SK-N-MC (cell line): ENCODE measurements at regions not wholly inside any gene's neighbourhood (a gene's known extent, or its start where the extent isn't known, plus 50 kb on each side); places are given as distances from the start of the nearest gene placed in this dataset.

Experiments
- EZH2 ChIP-seq: fragments of 200-600 bp; sonication (generic); IDR thresholded peaks from one replicate; pipeline ENCODE4 v1.6.1; 2017; ENCODE audit warnings: antibody characterized with exemption
- POLR2AphosphoS5 ChIP-seq: IDR thresholded peaks from 2 replicates; pipeline ENCODE4 v1.6.1; 2012; ENCODE audit warnings: mild to moderate bottlenecking, low read depth, low read length, borderline replicate concordance

DNA sequence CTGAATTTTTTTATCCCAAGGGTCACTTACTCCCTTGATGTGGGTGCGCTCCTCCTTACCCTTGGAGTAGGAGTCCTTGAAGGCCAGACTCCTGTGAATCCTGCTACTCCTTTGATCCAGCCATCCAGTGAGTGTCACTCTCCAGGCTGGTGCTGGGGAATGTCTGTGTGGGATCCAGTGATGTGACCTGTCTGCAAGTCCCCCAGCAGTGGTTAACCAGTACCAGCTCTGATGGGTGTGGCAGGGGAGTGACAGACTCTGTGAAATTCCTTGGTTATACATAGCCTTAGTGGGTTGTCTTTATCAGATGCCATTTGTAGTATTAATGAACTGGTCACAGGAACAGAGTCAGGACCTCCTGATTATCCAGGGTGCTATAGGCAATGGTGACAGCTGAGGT lies 409.5 kb upstream of the LMO3 start:
- TF ChIP-seq EZH2 = no peak
- no peak for TF ChIP-seq POLR2AphosphoS5
